ENCODE measurements at regions not wholly inside any gene's neighbourhood (a gene's known extent, or its start where the extent isn't known, plus 50 kb on each side); places are given as distances from the start of the nearest gene placed in this dataset.

- DNase-seq (ENCODE audit: low spot score) = no peak
These were observed 211.9 kb downstream of the HRH4 start for GRCh38 chr18:24672165-24672941.

GRCh38 chr18:24674200-24674599 is 213.8 kb downstream of the HRH4 start:
- DNase-seq (ENCODE audit: low spot score) = no peak

GRCh38 chr18:24674605-24675004 is 214.2 kb downstream of the HRH4 start:
- DNase-seq (ENCODE audit: low spot score) = no peak

GRCh38 chr18:24677011-24677410 is 216.6 kb downstream of the HRH4 start:
- no peak for DNase-seq (ENCODE audit: low spot score)

GRCh38 chr18:24678107-24678506 is 217.7 kb downstream of the HRH4 start:
- DNase-seq (ENCODE audit: low spot score) = no peak

- DNase-seq (ENCODE audit: low spot score) = no peak
These were observed 218.2 kb downstream of the HRH4 start for GRCh38 chr18:24678626-24679025.

GRCh38 chr18:24679062-24679461 is 218.6 kb downstream of the HRH4 start:
- DNase-seq (ENCODE audit: low spot score) = no peak

- no peak for DNase-seq (ENCODE audit: low spot score)
These were observed 223.5 kb downstream of the HRH4 start for GRCh38 chr18:24683925-24684324.

GRCh38 chr18:24685254-24685959 is 225.0 kb downstream of the HRH4 start:
- no peak for DNase-seq (ENCODE audit: low spot score)

- no peak for DNase-seq (ENCODE audit: low spot score)
These were observed 234.7 kb downstream of the HRH4 start for GRCh38 chr18:24695168-24695567.

GRCh38 chr18:24702001-24702515 is 241.6 kb downstream of the HRH4 start:
- no peak for DNase-seq (ENCODE audit: low spot score)

GRCh38 chr18:24703316-24703715 is 242.9 kb downstream of the HRH4 start:
- DNase-seq (ENCODE audit: low spot score) = no peak

GRCh38 chr18:24704946-24705630 is 244.7 kb downstream of the HRH4 start:
- peak; percentile 6 for DNase-seq (ENCODE audit: low spot score)

GRCh38 chr18:24710474-24710873 is 250.0 kb downstream of the HRH4 start:
- no peak for DNase-seq (ENCODE audit: low spot score)

- DNase-seq (ENCODE audit: low spot score) = no peak
These were observed 259.4 kb downstream of the HRH4 start for GRCh38 chr18:24719791-24720190.

GRCh38 chr18:24721388-24721787 is 261.0 kb downstream of the HRH4 start:
- no peak for DNase-seq (ENCODE audit: low spot score)

GRCh38 chr18:24725644-24726415 is 265.4 kb downstream of the HRH4 start:
- DNase-seq (ENCODE audit: low spot score) = no peak

- peak; percentile 72 for DNase-seq (ENCODE audit: low spot score)
These were observed 266.5 kb downstream of the HRH4 start for GRCh38 chr18:24726727-24727492.

- DNase-seq (ENCODE audit: low spot score) = no peak
These were observed 267.2 kb downstream of the HRH4 start for GRCh38 chr18:24727685-24728084.

- DNase-seq (ENCODE audit: low spot score) = peak; percentile 61
These were observed 270.7 kb downstream of the HRH4 start for GRCh38 chr18:24731158-24731557.

GRCh38 chr18:24731981-24732380 is 271.5 kb downstream of the HRH4 start:
- peak; percentile 63 for DNase-seq (ENCODE audit: low spot score)

Measured in kidney tubule cell (primary cell).